HCT116 (cell line): ENCODE measurements at regions not wholly inside any gene's neighbourhood (a gene's known extent, or its start where the extent isn't known, plus 50 kb on each side); places are given as distances from the start of the nearest gene placed in this dataset.

Source experiments
- ATAC-seq: fragments of 200-7000 bp; cut with Tn5 transposase; 2 replicates; pipeline ENCODE4 v1.9.1; 2020; ENCODE audit warnings: mild to moderate bottlenecking, moderate library complexity
- BruUV-seq: library from RNA; stranded (reverse); fragments of 400-500 nt; replicated peaks from 2 replicates; lab custom pipeline; 2021; lab: Mats Ljungman, UMichigan
- CTCF ChIA-PET: fragments of 300-600 bp; sonication (Branson Sonifier 250); formaldehyde crosslinking; loops from one replicate; lab custom pipeline; 2021; ENCODE audit warnings: antibody characterized with exemption; lab: Charles Lee
- POLR2A ChIA-PET: fragments of 300-600, 350-600 bp; sonication (Branson Sonifier 250); formaldehyde crosslinking; loops from one replicate; lab custom pipeline; 2021; ENCODE audit warnings: antibody characterized with exemption; lab: Charles Lee
- RAD21 ChIA-PET, 2 experiments: fragments of 300-600 bp; sonication (Branson Sonifier 250); formaldehyde crosslinking; loops; one replicate each; lab custom pipeline; 2023; ENCODE audit warnings: low total read pairs in 2 of 2; ENCODE audit not compliant: uncharacterized antibody in 2 of 2, unreplicated experiment in 2 of 2, low non-redundant PET in 1 of 2; lab: Charles Lee
- DNase-seq: peaks from one replicate; pipeline ENCODE4 v3.0.0-alpha.2; 2010; ENCODE audit warnings: low read depth, low spot score
- H2AFZ ChIP-seq: fragments of 200-600 bp; shearing (Covaris generic), sonication (generic); 2 replicates; pipeline ENCODE4 v1.6.1; 2017; ENCODE audit warnings: low read depth, mixed run types, mixed read lengths, antibody characterized with exemption, low read length; ENCODE audit not compliant: poor library complexity, severe bottlenecking
- H3K27ac ChIP-seq: 2 replicates; pipeline ENCODE4 v1.5.1; 2012; ENCODE audit warnings: low read depth, low read length
- H3K27me3 ChIP-seq: fragments of 200-600 bp; sonication (generic); 2 replicates; pipeline ENCODE4 v1.6.1; 2016; ENCODE audit warnings: mixed run types, low read length, mixed read lengths; ENCODE audit not compliant: insufficient read depth
- H3K36me3 ChIP-seq, 2 experiments: fragments of 200-500 bp in 1 of 2; fragments of 200-600 bp in 1 of 2; sonication (Bioruptor generic) in 1 of 2; sonication (generic) in 1 of 2; 2 replicates each; pipeline versions ENCODE4 v1.5.1 to v1.6.1; 2014 to 2016; ENCODE audit warnings: low read length in 2 of 2, inconsistent platforms in 1 of 2, mixed read lengths in 1 of 2, mixed run types in 1 of 2; ENCODE audit not compliant: insufficient read depth in 2 of 2, control insufficient read depth in 1 of 2
- H3K4me1 ChIP-seq, 2 experiments: fragments of 200-600 bp in 1 of 2; sonication (generic) in 1 of 2; 2 replicates each; pipeline versions ENCODE4 v1.5.1 to v1.6.1; 2012 to 2017; ENCODE audit warnings: low read length in 2 of 2, inconsistent platforms in 1 of 2, mild to moderate bottlenecking in 1 of 2, mixed read lengths in 1 of 2, mixed run types in 1 of 2, moderate library complexity in 1 of 2; ENCODE audit not compliant: insufficient read depth in 2 of 2, control insufficient read depth in 1 of 2
- H3K4me2 ChIP-seq: fragments of 200-600 bp; sonication (generic); 2 replicates; pipeline ENCODE4 v1.6.1; 2017; ENCODE audit warnings: mixed run types, low read length, mixed read lengths
- H3K4me3 ChIP-seq, 2 experiments: fragments of 200-600 bp in 1 of 2; sonication (generic) in 1 of 2; replicated peaks in 1 of 2; 2 replicates each; pipeline ENCODE4 v1.5.1; 2011 to 2016; ENCODE audit warnings: low read length in 2 of 2, control low read depth in 1 of 2, low read depth in 1 of 2, mild to moderate bottlenecking in 1 of 2, mixed read lengths in 1 of 2, mixed run types in 1 of 2
- H3K79me2 ChIP-seq: fragments of 200-600 bp; sonication (generic); 2 replicates; pipeline ENCODE4 v1.6.1; 2017; ENCODE audit warnings: mild to moderate bottlenecking, mixed run types, low read length, moderate library complexity, mixed read lengths; ENCODE audit not compliant: insufficient read depth
- H3K9ac ChIP-seq: fragments of 200-600 bp; sonication (generic); 2 replicates; pipeline ENCODE4 v1.6.1; 2016; ENCODE audit warnings: low read length, mixed read lengths
- H3K9me2 ChIP-seq: fragments of 200-600 bp; sonication (generic), shearing (Covaris generic); 2 replicates; pipeline ENCODE4 v1.6.1; 2017; ENCODE audit warnings: mixed run types, mild to moderate bottlenecking, moderate library complexity; ENCODE audit not compliant: insufficient read depth
- H3K9me3 ChIP-seq, 2 experiments: fragments of 200-500 bp in 1 of 2; fragments of 200-600 bp in 1 of 2; sonication (Bioruptor generic) in 1 of 2; sonication (generic) in 1 of 2; 2 replicates each; pipeline ENCODE4 v1.6.1; 2014 to 2017; ENCODE audit warnings: low read length in 2 of 2, mixed read lengths in 2 of 2, inconsistent platforms in 1 of 2, low read depth in 1 of 2, mild to moderate bottlenecking in 1 of 2, mixed run types in 1 of 2, moderate library complexity in 1 of 2; ENCODE audit not compliant: control insufficient read depth in 1 of 2, insufficient read depth in 1 of 2
- H4K20me1 ChIP-seq: fragments of 200-600 bp; sonication (generic), shearing (Covaris generic); 2 replicates; pipeline ENCODE4 v1.6.1; 2017; ENCODE audit warnings: mixed run types, mild to moderate bottlenecking, moderate library complexity; ENCODE audit not compliant: insufficient read depth
- EGR1 ChIP-seq: IDR thresholded peaks from 2 replicates; pipeline ENCODE4 v1.6.1; 2012; ENCODE audit warnings: low read depth
- EZH2 ChIP-seq: fragments of 200-600 bp; sonication (generic); IDR thresholded peaks from 2 replicates; pipeline ENCODE4 v1.6.1; 2017; ENCODE audit warnings: antibody characterized with exemption, mixed run types
- EZH2phosphoT487 ChIP-seq: fragments of 200-600 bp; IDR thresholded peaks from 2 replicates; pipeline ENCODE4 v1.6.1; 2018; ENCODE audit warnings: antibody characterized with exemption, borderline replicate concordance
- JUND ChIP-seq: IDR thresholded peaks from 2 replicates; pipeline ENCODE4 v1.6.1; 2012
- POLR2AphosphoS5 ChIP-seq: IDR thresholded peaks from 2 replicates; pipeline ENCODE4 v1.6.1; 2011; ENCODE audit warnings: mild to moderate bottlenecking, low read depth, low read length, moderate library complexity
- SP1 ChIP-seq: IDR thresholded peaks from 2 replicates; pipeline ENCODE4 v1.6.1; 2012; ENCODE audit warnings: low read depth
- TCF7L2 ChIP-seq: IDR thresholded peaks from 2 replicates; pipeline ENCODE4 v1.7.0; 2011; ENCODE audit warnings: borderline replicate concordance, inconsistent platforms; ENCODE audit not compliant: insufficient read depth, insufficient read length; ENCODE audit errors: extremely low read depth
- YY1 ChIP-seq: IDR thresholded peaks from 2 replicates; pipeline ENCODE4 v1.6.1; 2011; ENCODE audit warnings: low read length, low read depth, moderate library complexity, mild to moderate bottlenecking; ENCODE audit not compliant: insufficient replicate concordance; ENCODE audit errors: extremely low read depth
- ZNF274 ChIP-seq: fragments of 200-500 bp; sonication (Bioruptor generic); IDR thresholded peaks from 2 replicates; pipeline ENCODE4 v1.6.1; 2014; ENCODE audit warnings: mild to moderate bottlenecking, low read depth, low read length, inconsistent platforms
- intact Hi-C: fragments of 100-400 bp; cut with micrococcal nuclease; formaldehyde crosslinking; loops from 2 replicates; pipeline ENCODE4 v1.10.0; 2022
- TF ChIP-seq, protein P1 (sequence below), 3 experiments: fragments of 200-600 bp in 1 of 3; sonication (generic) in 1 of 3; IDR thresholded peaks in 2 of 3; conservative IDR thresholded peaks in 1 of 3; 2 replicates each; pipeline ENCODE4 v1.5.1; 2012 to 2017; ENCODE audit warnings: low read depth in 2 of 3, low read length in 2 of 3, antibody characterized with exemption in 1 of 3, borderline replicate concordance in 1 of 3, control low read depth in 1 of 3, mild to moderate bottlenecking in 1 of 3, mixed read lengths in 1 of 3, mixed run types in 1 of 3, moderate library complexity in 1 of 3; ENCODE audit not compliant: insufficient read depth in 1 of 3
- TF ChIP-seq, protein P2 (sequence below): IDR thresholded peaks from 2 replicates; pipeline ENCODE4 v1.6.1; 2012; ENCODE audit warnings: low read depth
- TF ChIP-seq, protein P3 (sequence below): IDR thresholded peaks from 2 replicates; pipeline ENCODE4 v1.6.1; 2012

DNA sequence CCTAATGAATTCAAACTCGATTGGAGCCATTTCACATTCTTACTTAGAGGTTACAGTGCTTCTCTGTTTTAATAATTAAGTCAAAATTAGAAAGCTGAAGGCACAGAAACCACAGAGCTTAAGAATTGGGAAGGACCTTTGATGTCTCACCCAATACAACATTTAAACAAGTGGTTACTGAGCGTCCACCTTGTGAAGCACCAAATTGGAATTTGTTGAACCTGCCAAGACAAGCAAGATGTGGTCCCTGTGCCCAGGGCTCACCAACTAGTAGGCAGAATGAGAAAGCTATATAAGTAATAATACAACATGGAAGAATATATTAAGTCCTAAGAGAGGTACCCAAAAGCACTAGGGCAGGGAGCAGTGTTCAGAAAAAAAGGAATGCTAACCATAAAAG is 64.5 kb upstream of the NPAS2 start:
- RAD21 ChIA-PET, result no interaction called here
- ATAC-seq (peak; percentile 47; the same call in 1 of the 2 replicates), DNase-seq (no peak)
- Histone ChIP-seq H3K9ac (no peak overlapping the region), H3K4me3 (no peak overlapping the region), H3K9me3 (no peaks in the 10 kb centered on the region), H3K27ac (no peak overlapping the region), H4K20me1 (no peaks in the 10 kb centered on the region), H3K9me2 (no peaks in the 10 kb centered on the region), H3K4me1 (peaks cover 0 to 30% of the 10 kb centered on the region in 2 experiments; a peak in 2 of 4 replicates), H2AFZ (no peak overlapping the region), H3K79me2 (no peaks in the 10 kb centered on the region), H3K4me2 (no peak overlapping the region), H3K36me3 (no peaks in the 10 kb centered on the region), H3K27me3 (no peaks in the 10 kb centered on the region)
- no TSS peak for BruUV-seq
- POLR2A ChIA-PET, result no interaction called here
- intact Hi-C loops, result no loop called here
- CTCF ChIA-PET, result no interaction called here
- TF ChIP-seq JUND, result peak; percentile 32; the same call in 1 of the 2 replicates
- TF ChIP-seq, protein P1, sequence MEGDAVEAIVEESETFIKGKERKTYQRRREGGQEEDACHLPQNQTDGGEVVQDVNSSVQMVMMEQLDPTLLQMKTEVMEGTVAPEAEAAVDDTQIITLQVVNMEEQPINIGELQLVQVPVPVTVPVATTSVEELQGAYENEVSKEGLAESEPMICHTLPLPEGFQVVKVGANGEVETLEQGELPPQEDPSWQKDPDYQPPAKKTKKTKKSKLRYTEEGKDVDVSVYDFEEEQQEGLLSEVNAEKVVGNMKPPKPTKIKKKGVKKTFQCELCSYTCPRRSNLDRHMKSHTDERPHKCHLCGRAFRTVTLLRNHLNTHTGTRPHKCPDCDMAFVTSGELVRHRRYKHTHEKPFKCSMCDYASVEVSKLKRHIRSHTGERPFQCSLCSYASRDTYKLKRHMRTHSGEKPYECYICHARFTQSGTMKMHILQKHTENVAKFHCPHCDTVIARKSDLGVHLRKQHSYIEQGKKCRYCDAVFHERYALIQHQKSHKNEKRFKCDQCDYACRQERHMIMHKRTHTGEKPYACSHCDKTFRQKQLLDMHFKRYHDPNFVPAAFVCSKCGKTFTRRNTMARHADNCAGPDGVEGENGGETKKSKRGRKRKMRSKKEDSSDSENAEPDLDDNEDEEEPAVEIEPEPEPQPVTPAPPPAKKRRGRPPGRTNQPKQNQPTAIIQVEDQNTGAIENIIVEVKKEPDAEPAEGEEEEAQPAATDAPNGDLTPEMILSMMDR (IDR thresholded peaks at IDR 0.05 in 2 of 3, conservative IDR thresholded peaks at IDR 0.05 in 1 of 3; ENCODE audit: borderline replicate concordance in 1 of 3, insufficient read depth in 1 of 3, low read depth in 2 of 3, low read length in 2 of 3), result no peak

DNA sequence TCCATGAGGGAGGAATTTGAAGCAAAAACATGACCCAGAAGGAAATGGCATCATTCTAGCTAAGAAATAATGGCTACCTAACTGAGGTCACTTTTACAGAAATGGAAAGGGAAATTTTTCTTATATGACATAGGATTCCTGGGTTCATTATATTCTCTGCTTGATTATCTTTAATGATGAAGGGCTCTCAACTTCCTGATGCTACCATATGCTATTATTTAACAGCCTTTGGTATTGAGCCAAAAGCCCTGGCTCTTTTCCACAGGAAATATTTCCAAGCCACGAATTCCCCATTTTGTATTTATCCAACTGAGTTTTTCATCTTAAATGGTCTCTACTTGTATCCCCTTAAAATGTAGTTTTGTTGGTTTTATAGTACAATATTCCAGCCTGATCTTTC is 63.2 kb upstream of the NPAS2 start:
- no peaks in the 10 kb centered on the region for H3K9me2 ChIP-seq
- CTCF ChIA-PET, result no interaction called here
- no peak overlapping the region for H3K4me2 ChIP-seq
- no peaks in the 10 kb centered on the region for H3K27me3 ChIP-seq
- RAD21 ChIA-PET, result no interaction called here
- H3K9me3 ChIP-seq, result no peaks in the 10 kb centered on the region
- H3K4me1 ChIP-seq, result peaks cover 0 to 30% of the 10 kb centered on the region in 2 experiments; a peak in 2 of 4 replicates
- no peak overlapping the region for H3K27ac ChIP-seq
- intact Hi-C loops, result no loop called here
- DNase-seq, result no peak
- POLR2A ChIA-PET, result no interaction called here
- no peak for ATAC-seq
- no peak overlapping the region for H2AFZ ChIP-seq
- H4K20me1 ChIP-seq, result no peaks in the 10 kb centered on the region
- H3K36me3 ChIP-seq, result no peaks in the 10 kb centered on the region
- no peak overlapping the region for H3K9ac ChIP-seq
- no TSS peak for BruUV-seq
- no peak overlapping the region for H3K4me3 ChIP-seq
- no peaks in the 10 kb centered on the region for H3K79me2 ChIP-seq
- TF ChIP-seq TCF7L2 (no peak), POLR2AphosphoS5 (no peak), SP1 (no peak), EGR1 (no peak), YY1 (no peak), EZH2phosphoT487 (no peak), EZH2 (no peak), ZNF274 (no peak)
- TF ChIP-seq, protein P2, sequence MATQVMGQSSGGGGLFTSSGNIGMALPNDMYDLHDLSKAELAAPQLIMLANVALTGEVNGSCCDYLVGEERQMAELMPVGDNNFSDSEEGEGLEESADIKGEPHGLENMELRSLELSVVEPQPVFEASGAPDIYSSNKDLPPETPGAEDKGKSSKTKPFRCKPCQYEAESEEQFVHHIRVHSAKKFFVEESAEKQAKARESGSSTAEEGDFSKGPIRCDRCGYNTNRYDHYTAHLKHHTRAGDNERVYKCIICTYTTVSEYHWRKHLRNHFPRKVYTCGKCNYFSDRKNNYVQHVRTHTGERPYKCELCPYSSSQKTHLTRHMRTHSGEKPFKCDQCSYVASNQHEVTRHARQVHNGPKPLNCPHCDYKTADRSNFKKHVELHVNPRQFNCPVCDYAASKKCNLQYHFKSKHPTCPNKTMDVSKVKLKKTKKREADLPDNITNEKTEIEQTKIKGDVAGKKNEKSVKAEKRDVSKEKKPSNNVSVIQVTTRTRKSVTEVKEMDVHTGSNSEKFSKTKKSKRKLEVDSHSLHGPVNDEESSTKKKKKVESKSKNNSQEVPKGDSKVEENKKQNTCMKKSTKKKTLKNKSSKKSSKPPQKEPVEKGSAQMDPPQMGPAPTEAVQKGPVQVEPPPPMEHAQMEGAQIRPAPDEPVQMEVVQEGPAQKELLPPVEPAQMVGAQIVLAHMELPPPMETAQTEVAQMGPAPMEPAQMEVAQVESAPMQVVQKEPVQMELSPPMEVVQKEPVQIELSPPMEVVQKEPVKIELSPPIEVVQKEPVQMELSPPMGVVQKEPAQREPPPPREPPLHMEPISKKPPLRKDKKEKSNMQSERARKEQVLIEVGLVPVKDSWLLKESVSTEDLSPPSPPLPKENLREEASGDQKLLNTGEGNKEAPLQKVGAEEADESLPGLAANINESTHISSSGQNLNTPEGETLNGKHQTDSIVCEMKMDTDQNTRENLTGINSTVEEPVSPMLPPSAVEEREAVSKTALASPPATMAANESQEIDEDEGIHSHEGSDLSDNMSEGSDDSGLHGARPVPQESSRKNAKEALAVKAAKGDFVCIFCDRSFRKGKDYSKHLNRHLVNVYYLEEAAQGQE, result no peak
- TF ChIP-seq, protein P3, sequence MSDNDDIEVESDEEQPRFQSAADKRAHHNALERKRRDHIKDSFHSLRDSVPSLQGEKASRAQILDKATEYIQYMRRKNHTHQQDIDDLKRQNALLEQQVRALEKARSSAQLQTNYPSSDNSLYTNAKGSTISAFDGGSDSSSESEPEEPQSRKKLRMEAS, result no peak
